Activated naive CD8-positive, alpha-beta T cell treated with anti-CD3 and anti-CD28 coated beads, Interleukin-2, amount 10 ng/mL, durations not matched to agents 7 days and 5 days (primary cell): ENCODE measurements at regions not wholly inside any gene's neighbourhood (a gene's known extent, or its start where the extent isn't known, plus 50 kb on each side); places are given as distances from the start of the nearest gene placed in this dataset.

Source experiments
- ATAC-seq: fragments of 150-1000 bp; cut with Tn5 transposase; one replicate; pipeline ENCODE4 v1.10.0; 2021; ENCODE audit warnings: low read depth, moderate library complexity
- POLR2A ChIA-PET: fragments of 350-600 bp; sonication (Branson Sonifier 250); formaldehyde crosslinking; loops from one replicate; lab custom pipeline; 2021; ENCODE audit warnings: antibody characterized with exemption; lab: Charles Lee
- DNase-seq: peaks from one replicate; pipeline ENCODE4 v3.0.0; 2021
- H3K27ac Mint-ChIP-seq: one replicate; pipeline ENCODE4 v1.8.0; 2022; ENCODE audit warnings: mild to moderate bottlenecking, mixed read lengths
- H3K27me3 Mint-ChIP-seq: one replicate; pipeline ENCODE4 v1.8.0; 2022; ENCODE audit warnings: mild to moderate bottlenecking, moderate library complexity, mixed read lengths
- H3K36me3 Mint-ChIP-seq: one replicate; pipeline ENCODE4 v1.8.0; 2021; ENCODE audit warnings: mild to moderate bottlenecking, mixed read lengths
- H3K4me1 Mint-ChIP-seq: one replicate; pipeline ENCODE4 v1.8.0; 2021; ENCODE audit warnings: mixed read lengths
- H3K4me3 Mint-ChIP-seq: one replicate; pipeline ENCODE4 v1.8.0; 2022; ENCODE audit warnings: mild to moderate bottlenecking, moderate library complexity, mixed read lengths
- H3K9me3 Mint-ChIP-seq: one replicate; pipeline ENCODE4 v1.8.0; 2021; ENCODE audit warnings: mixed read lengths

DNA sequence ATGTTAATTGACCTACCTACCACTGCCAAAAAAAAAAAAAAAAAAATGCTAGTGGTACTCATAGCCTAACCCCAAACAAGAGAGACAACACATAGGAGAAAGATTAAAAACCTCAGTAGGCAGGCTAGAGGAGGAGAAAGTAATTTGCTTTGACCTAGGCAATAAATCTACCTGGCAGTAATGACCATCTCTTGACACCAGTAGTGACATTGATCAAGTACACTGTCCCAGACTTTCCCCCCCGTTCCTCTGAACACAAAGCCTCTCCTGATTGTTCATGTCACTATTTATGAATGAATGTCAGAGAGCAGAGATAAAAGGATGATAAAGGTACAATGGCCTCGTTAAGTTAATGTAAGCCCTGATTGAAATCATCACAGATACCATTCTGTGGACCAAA lies 746.8 kb downstream of the CBLN4 start:
- Mint-ChIP-seq H3K27me3 (no peaks in the 10 kb centered on the region), H3K27ac (no peak overlapping the region), H3K36me3 (no peaks in the 10 kb centered on the region), H3K4me1 (no peaks in the 10 kb centered on the region), H3K9me3 (peaks cover 2% of the 10 kb centered on the region), H3K4me3 (no peak overlapping the region)
- DNase-seq = no peak
- POLR2A ChIA-PET = no interaction called here
- ATAC-seq = no peak

DNA sequence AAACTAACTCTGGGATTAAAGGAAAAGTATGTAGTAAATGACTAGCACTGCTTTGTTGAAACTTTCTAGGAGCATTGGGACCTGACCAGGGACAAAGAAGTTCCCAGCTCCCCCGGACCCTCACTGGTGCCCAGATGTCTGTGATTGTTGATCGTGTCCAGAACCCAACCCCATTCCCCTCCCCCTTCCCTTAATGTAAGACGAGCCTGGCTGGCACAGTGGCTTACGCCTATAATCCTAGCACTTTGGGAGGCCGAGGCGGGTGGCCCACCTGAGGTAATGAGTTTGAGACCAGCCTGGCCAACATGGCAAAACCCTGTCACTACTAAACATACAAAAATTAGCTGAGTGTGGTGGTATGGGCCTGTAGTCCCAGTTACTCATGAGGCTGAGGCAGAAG lies 750.3 kb downstream of the CBLN4 start:
- no peak overlapping the region for H3K27ac Mint-ChIP-seq
- no peaks in the 10 kb centered on the region for H3K36me3 Mint-ChIP-seq
- POLR2A ChIA-PET = no interaction called here
- ATAC-seq (no peak), DNase-seq (no peak)
- H3K4me1 Mint-ChIP-seq = no peaks in the 10 kb centered on the region
- H3K27me3 Mint-ChIP-seq = no peaks in the 10 kb centered on the region
- no peaks in the 10 kb centered on the region for H3K9me3 Mint-ChIP-seq
- no peak overlapping the region for H3K4me3 Mint-ChIP-seq

DNA sequence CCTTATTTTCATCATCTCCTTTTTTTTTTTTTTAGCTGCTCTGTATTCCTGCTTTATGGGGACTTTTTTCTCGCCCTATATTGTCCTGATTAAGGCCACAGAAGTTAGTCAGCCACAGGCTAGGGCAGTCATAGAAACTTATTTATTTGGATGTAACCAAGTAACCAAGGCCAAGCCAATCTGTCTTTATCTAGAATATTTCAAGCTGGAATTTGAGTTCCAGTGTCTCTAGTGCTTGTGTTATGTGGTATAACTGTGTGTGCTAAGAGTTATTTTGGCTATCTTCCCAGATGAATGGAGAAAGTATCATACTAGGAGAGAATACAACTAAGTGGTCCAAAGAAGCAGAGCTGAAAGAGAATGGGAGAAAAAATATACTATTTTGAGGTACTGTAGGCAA lies 751.5 kb downstream of the CBLN4 start:
- Mint-ChIP-seq H3K27me3 (no peaks in the 10 kb centered on the region), H3K9me3 (peaks cover 2% of the 10 kb centered on the region), H3K4me1 (no peaks in the 10 kb centered on the region), H3K36me3 (no peaks in the 10 kb centered on the region), H3K4me3 (no peak overlapping the region), H3K27ac (no peak overlapping the region)
- ATAC-seq (no peak), DNase-seq (no peak)
- POLR2A ChIA-PET = no interaction called here

DNA sequence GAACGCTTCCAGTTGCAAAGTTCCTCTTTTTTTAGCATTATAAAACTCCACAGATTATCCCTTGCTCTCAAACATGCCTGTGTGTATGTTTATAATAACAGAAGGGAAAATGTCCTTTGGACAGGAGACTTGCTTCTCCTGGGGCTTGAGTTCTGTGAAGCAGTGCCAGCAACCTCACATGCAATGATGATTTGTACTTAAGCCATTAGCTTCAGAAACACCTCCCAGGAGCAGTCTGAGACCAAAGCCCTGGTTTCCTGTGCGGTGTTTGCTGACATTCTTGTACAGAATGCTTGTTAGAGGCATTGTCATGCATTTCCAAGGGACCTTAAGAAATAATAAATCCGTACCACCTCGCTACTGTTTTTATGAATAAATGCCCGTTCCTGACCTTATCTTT lies 752.8 kb downstream of the CBLN4 start:
- ATAC-seq (no peak), DNase-seq (no peak)
- Mint-ChIP-seq H3K27me3 (no peaks in the 10 kb centered on the region), H3K4me1 (no peaks in the 10 kb centered on the region), H3K4me3 (no peak overlapping the region), H3K27ac (no peak overlapping the region), H3K36me3 (no peaks in the 10 kb centered on the region), H3K9me3 (peaks cover 2% of the 10 kb centered on the region)
- POLR2A ChIA-PET = no interaction called here

DNA sequence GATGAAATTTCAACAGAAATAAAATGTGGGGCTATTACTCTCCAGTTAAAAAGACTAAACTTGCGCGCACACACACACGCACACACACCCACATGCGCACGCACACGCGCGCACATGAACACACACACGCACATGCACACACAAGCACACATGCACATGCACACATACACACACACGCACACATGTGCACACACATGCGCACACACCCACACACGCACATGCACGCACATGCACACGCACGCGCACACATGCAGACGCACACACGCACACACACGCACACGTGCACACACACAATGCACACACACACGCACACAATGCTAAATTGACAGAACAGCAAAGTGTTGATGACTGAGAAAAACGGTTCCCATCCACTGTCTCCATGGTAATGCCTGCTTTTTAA lies 754.1 kb downstream of the CBLN4 start:
- DNase-seq = no peak
- H3K4me3 Mint-ChIP-seq = no peak overlapping the region
- H3K4me1 Mint-ChIP-seq = no peaks in the 10 kb centered on the region
- H3K27me3 Mint-ChIP-seq = no peaks in the 10 kb centered on the region
- H3K27ac Mint-ChIP-seq = no peak overlapping the region
- H3K36me3 Mint-ChIP-seq = no peaks in the 10 kb centered on the region
- ATAC-seq = no peak
- H3K9me3 Mint-ChIP-seq = peaks cover 2% of the 10 kb centered on the region
- POLR2A ChIA-PET = no interaction called here

DNA sequence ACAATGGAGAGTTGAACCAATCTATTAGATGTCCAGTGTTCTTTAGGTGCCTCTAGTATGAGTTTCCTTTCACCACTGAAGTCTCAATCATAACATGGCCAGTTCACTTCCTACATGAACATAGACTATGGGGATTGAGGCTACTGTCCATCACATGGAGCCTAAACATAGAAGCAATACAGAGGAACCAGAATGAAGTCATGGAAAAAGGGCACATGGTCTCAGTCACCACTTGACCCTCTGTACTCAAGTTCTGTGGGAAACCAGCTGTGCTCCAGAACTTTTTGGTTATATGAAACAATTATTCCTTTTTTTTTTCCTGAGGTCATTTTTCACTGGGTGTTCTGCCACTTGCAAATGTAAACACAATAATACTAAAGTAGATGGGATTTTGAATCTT lies 762.5 kb downstream of the CBLN4 start:
- no peak overlapping the region for H3K4me3 Mint-ChIP-seq
- no peaks in the 10 kb centered on the region for H3K36me3 Mint-ChIP-seq
- H3K27me3 Mint-ChIP-seq = no peaks in the 10 kb centered on the region
- POLR2A ChIA-PET = interaction anchor here (0.7 kb wide), 1 partner anchor 11 kb away, joined by 4 read pairs; no protein-coding TSS in a partner anchor
- no peaks in the 10 kb centered on the region for H3K9me3 Mint-ChIP-seq
- H3K4me1 Mint-ChIP-seq = no peaks in the 10 kb centered on the region
- DNase-seq = no peak
- no peak for ATAC-seq
- H3K27ac Mint-ChIP-seq = no peak overlapping the region

DNA sequence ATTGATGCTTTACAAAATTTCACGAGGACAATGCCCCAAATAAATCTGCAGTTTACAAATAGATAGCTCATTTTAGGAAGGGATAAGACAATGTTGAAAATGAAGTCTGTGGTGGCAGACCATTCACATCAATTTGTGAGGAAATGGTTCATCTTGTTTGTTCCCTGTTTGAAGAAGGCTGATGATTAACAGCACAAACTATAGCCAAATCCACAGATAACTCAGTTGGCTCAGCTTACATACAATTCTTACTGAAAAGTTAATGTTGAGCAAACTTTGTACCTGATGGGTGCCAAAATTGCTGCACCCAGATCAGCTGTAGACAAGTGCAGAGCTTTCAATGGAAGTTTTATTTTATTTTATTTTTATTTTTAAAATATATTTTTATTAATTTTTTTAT lies 763.9 kb downstream of the DOK5 start:
- no peaks in the 10 kb centered on the region for H3K4me1 Mint-ChIP-seq
- POLR2A ChIA-PET = no interaction called here
- H3K4me3 Mint-ChIP-seq = no peak overlapping the region
- DNase-seq = no peak
- no peak for ATAC-seq
- H3K36me3 Mint-ChIP-seq = no peaks in the 10 kb centered on the region
- no peaks in the 10 kb centered on the region for H3K27me3 Mint-ChIP-seq
- no peak overlapping the region for H3K27ac Mint-ChIP-seq
- H3K9me3 Mint-ChIP-seq = no peaks in the 10 kb centered on the region

DNA sequence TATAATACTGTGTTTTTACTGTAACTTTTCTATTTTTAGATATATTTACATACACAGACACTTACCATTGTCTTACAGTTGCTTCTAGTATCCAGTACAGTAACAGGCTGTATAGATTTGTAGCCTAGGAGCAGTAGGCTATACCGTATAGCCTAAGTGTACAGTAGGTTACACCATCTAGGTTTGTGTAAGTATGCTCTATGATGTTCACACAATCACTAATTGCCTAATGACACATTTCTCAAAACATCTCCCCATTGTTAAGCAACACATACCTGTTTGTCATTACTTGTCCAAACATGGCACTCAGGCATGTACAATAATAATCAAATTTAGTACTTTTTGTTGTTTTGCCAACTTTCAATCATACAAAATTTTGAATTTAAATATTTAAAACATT lies 757.3 kb downstream of the DOK5 start:
- H3K4me3 Mint-ChIP-seq = no peak overlapping the region

DNA sequence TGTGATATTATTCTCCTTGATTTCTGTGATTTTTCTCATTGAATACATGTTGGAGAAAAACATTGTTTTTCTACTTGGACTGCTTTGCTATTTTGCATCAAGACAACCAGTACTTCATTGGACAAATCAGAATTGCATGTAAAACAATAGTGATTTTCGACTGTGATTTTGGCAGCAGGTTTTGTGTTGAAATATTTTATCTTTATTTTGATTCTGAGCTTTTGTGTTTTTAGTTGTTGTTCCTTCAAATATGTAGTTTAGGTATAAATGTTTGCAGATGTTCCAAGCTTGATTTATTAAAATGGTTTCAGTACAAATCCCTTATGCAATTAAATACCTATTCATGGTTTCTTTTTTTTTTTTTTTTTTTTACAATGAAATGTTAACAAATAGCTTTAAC lies 754.1 kb downstream of the DOK5 start:
- no peaks in the 10 kb centered on the region for H3K9me3 Mint-ChIP-seq
- POLR2A ChIA-PET = no interaction called here
- DNase-seq = no peak

More for the DNA sequence above, 757.3 kb downstream of the DOK5 start:
- Mint-ChIP-seq H3K27ac (no peak overlapping the region), H3K9me3 (no peaks in the 10 kb centered on the region), H3K4me1 (no peaks in the 10 kb centered on the region), H3K36me3 (no peaks in the 10 kb centered on the region), H3K27me3 (no peaks in the 10 kb centered on the region)
- ATAC-seq (no peak), DNase-seq (no peak)
- POLR2A ChIA-PET = no interaction called here

DNA sequence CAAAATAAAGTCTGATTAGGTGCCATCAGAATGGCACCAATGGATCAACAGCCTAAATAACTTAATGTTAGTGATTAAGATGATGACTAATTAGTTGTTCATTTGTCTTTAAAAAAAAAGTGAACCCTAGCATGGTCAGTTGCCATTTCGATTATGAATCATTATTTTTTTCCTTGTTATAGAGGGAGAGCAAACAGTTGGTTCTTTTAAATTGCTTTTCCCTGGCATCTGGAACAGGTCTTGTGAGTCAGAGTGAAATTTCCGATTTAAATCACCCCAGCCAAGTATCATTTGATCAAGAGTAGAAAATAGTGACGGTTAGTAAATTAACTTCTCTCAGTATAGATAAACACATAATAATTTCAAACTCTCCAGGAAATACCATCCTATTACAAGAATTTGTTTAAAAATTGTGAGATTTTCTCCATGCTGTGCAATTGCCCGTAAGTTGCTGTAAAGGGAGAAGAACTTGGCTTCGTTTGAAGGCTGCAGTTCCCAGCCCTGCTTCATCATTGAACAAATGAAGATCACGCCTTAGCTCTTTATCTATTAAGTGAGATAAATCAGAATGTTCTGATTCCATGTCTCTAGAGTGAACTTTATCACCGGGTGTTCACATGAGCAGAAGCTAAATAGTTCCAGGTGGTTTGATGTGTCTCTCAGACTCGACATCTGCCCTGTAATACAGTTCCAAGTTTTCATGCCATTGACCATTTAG lies 741.3 kb downstream of the DOK5 start:
- no peaks in the 10 kb centered on the region for H3K4me1 Mint-ChIP-seq
- H3K27ac Mint-ChIP-seq = no peak overlapping the region
- H3K4me3 Mint-ChIP-seq = no peak overlapping the region
- ATAC-seq (no peak), DNase-seq (no peak)
- H3K27me3 Mint-ChIP-seq = no peaks in the 10 kb centered on the region
- no peaks in the 10 kb centered on the region for H3K36me3 Mint-ChIP-seq
- peaks cover 6% of the 10 kb centered on the region for H3K9me3 Mint-ChIP-seq
- POLR2A ChIA-PET = no interaction called here

More for the DNA sequence above, 754.1 kb downstream of the DOK5 start:
- no peaks in the 10 kb centered on the region for H3K27me3 Mint-ChIP-seq
- no peak overlapping the region for H3K4me3 Mint-ChIP-seq
- no peak overlapping the region for H3K27ac Mint-ChIP-seq
- H3K36me3 Mint-ChIP-seq = no peaks in the 10 kb centered on the region
- H3K4me1 Mint-ChIP-seq = no peaks in the 10 kb centered on the region
- ATAC-seq = no peak

DNA sequence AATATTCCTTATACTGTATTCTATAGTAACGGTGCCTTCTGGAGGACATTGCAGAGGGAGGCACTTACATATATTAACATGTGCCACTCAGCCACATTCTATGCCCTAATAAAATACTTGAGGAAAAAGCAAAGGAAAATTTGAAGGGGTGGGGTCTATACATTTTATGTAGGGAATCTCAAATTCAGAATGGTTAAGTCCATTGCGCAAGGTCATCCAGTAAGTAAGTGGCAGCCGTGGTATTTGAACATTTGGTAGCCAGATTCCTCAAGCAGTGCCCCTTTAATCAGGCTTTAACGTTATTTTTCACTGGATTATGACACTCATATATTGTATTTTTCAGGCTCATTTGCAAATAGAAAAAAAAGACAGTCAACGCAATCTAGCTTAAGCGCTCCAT lies 738.3 kb downstream of the DOK5 start:
- ATAC-seq (no peak), DNase-seq (no peak)
- POLR2A ChIA-PET = no interaction called here
- Mint-ChIP-seq H3K27me3 (peaks cover 2% of the 10 kb centered on the region), H3K4me3 (no peak overlapping the region), H3K9me3 (peaks cover 4% of the 10 kb centered on the region), H3K27ac (no peak overlapping the region), H3K4me1 (no peaks in the 10 kb centered on the region), H3K36me3 (no peaks in the 10 kb centered on the region)

DNA sequence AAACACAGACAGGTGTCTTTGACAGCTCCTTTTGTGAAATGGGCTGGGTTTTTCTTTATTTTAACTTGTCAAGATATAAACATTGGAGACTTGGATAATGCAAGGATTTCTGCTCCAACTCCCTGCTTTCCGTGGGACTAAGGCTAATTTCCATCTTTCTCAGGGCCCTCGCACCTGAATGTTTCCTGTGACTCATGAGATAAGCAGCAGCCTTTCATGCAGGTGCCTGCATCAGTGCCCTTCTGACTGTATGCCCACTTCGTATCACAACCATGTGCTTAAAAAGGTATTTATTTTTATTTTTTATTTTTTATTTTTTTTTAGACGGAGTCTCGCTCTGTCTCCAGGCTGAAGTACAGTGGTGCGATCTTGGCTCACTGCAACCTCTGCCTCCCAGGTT lies 736.1 kb downstream of the DOK5 start:
- no peak overlapping the region for H3K27ac Mint-ChIP-seq
- DNase-seq (no peak), ATAC-seq (no peak)
- H3K4me1 Mint-ChIP-seq = no peaks in the 10 kb centered on the region
- H3K4me3 Mint-ChIP-seq = no peak overlapping the region
- no peaks in the 10 kb centered on the region for H3K36me3 Mint-ChIP-seq
- peaks cover 2% of the 10 kb centered on the region for H3K27me3 Mint-ChIP-seq
- POLR2A ChIA-PET = no interaction called here
- H3K9me3 Mint-ChIP-seq = peaks cover 4% of the 10 kb centered on the region

DNA sequence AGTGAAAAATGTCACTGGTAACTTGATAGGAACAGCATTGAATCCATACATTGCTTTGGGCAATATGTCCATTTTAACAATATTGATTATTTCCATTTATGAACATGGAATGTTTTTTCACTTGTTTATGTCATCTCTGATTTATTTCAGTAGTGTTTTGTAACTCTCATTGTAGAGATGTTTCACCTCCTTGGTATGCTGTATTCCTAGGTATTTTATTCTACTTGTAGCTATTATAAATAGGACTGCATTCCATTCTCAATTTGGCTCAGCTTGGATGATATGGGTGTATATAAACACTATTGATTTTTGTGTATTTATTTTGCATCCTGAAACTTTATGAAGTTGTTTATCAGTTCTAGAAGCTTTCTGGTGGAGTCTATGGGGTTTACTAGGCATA lies 730.3 kb downstream of the DOK5 start:
- peaks cover 4% of the 10 kb centered on the region for H3K9me3 Mint-ChIP-seq
- no peak overlapping the region for H3K27ac Mint-ChIP-seq
- no peaks in the 10 kb centered on the region for H3K36me3 Mint-ChIP-seq
- H3K27me3 Mint-ChIP-seq = peaks cover 2% of the 10 kb centered on the region
- no peak for DNase-seq
- no peaks in the 10 kb centered on the region for H3K4me1 Mint-ChIP-seq
- H3K4me3 Mint-ChIP-seq = no peak overlapping the region
- ATAC-seq = no peak
- POLR2A ChIA-PET = no interaction called here

DNA sequence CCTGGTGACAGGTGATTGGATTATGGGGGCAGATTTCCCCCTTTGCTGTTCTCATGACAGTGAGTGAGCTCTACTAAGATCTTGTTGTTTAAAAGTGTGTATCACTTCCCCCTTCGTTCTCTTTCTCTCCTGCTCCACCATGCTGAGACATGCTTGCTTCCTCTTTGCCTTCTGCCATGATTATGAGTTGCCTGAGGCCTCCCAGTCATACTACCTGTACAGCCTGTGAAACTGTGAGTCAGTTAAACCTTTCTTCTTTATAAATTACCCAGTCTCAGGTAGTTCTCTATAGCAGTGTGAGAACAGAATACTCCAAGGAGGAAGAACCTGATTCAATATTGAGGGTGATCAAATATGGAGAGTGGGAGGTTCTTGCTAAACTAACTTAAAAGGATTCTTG lies 724.9 kb downstream of the DOK5 start:
- DNase-seq = no peak
- no peak for ATAC-seq
- Mint-ChIP-seq H3K27ac (no peak overlapping the region), H3K9me3 (peaks cover 3% of the 10 kb centered on the region), H3K36me3 (no peaks in the 10 kb centered on the region), H3K4me3 (no peak overlapping the region), H3K27me3 (no peaks in the 10 kb centered on the region), H3K4me1 (no peaks in the 10 kb centered on the region)
- POLR2A ChIA-PET = no interaction called here

DNA sequence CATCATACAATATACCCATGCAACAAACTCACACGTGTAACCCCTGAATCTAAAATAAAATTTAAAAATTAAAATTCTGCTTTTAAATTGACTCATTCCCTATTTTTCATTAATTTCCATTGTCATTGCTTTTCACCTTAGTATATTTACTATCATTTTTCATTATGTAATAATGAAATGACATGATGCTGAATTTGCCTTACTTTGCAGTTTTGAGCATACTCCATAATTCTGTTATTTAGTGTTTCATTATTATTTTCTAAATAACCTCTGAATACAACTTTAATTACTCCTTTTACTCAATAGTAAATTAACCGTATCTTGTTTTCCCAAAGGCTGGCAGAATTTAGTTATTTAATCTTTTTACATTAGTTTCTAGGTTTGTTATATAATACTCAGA lies 719.6 kb downstream of the DOK5 start:
- H3K4me1 Mint-ChIP-seq = no peaks in the 10 kb centered on the region
- no peak overlapping the region for H3K27ac Mint-ChIP-seq
- DNase-seq (no peak), ATAC-seq (no peak)
- POLR2A ChIA-PET = no interaction called here
- H3K27me3 Mint-ChIP-seq = no peaks in the 10 kb centered on the region
- no peaks in the 10 kb centered on the region for H3K36me3 Mint-ChIP-seq
- peaks cover 8% of the 10 kb centered on the region for H3K9me3 Mint-ChIP-seq
- no peak overlapping the region for H3K4me3 Mint-ChIP-seq
